ENCODE measurements at regions not wholly inside any gene's neighbourhood (a gene's known extent, or its start where the extent isn't known, plus 50 kb on each side); places are given as distances from the start of the nearest gene placed in this dataset.
"Not testable (repeated sequence)": the region's sequence is repeated elsewhere in the genome, so short reads cannot be mapped to it uniquely, and the experiment has no call there.

DNA sequence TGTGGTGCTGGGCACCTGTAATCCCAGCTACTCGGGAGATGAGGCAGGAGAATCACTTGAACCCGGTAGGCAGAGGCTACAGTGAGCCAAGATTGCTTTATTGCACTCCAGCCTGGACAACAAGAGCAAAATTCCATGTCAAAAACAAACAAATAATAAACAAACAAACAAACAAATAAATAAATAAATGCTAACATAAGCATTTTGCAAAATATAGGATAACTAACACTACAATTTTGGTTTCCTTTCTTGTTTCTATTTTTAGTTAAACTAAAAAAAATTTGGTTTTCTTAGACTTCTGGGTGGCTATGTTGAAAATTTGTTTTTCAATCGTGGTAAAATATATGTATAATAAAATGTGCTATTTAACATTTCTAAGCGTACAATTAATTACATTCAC, 115.0 kb upstream of the ZNF516 start:
- CTCF ChIA-PET: no interaction called here
- Mint-ChIP-seq H3K4me3 (no peak overlapping the region), H3K27ac (no peak overlapping the region), H3K27me3 (peaks cover 4% of the 10 kb centered on the region), H3K9me3 (peaks cover 2% of the 10 kb centered on the region), H3K36me3 (no peaks in the 10 kb centered on the region), H3K4me1 (no peaks in the 10 kb centered on the region)
- no peak for DNase-seq

DNA sequence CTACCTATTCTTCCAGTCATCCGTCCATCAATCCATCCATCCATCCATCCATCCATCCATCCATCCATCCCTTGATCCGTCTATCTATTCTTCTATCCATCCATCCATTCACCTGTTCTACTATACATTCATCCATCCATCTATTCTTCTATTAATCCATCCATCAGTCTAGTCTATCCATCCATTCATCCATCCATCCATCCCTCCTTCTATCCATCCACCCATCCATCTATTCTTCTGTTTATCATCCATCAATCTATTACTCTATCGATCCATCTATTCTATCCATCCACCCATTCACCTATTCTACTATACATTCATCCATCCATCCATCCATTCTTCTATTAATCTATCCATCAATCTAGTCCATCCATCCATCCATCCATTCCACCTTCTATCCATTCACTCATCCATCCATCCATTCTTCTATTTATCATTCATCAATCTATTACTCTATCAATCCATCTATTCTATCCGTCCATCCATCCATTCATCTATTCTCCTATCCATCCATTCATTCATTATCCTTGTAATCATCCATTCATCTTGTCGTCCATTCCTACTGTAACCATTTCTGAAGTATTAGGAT, 110.4 kb upstream of the ZNF516 start:
- CTCF ChIA-PET: no interaction called here
- no peaks in the 10 kb centered on the region for H3K36me3 Mint-ChIP-seq

DNA sequence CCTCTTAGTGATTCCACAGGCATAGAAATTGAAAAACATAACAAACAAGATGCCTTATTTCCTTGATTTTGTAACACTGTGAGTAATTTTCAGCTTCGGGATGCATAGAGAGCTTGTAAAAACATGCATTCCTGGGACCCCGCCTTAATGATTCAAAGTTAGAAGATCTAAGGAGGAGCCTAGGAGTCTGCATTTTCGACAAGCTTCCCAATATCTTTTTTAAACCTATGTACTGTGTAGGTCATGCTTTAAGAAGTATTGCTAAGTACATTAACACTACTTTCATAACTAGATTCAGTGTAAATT, 109.8 kb upstream of the ZNF516 start:
- no peak overlapping the region for H3K27ac Mint-ChIP-seq
- CTCF ChIA-PET: no interaction called here
- H3K4me3 Mint-ChIP-seq: no peak overlapping the region
- no peaks in the 10 kb centered on the region for H3K9me3 Mint-ChIP-seq
- no peaks in the 10 kb centered on the region for H3K36me3 Mint-ChIP-seq
- H3K4me1 Mint-ChIP-seq: no peaks in the 10 kb centered on the region
- no peak for DNase-seq
- H3K27me3 Mint-ChIP-seq: no peaks in the 10 kb centered on the region

More for the DNA sequence above, 110.4 kb upstream of the ZNF516 start:
- DNase-seq: no peak
- Mint-ChIP-seq H3K27me3 (no peaks in the 10 kb centered on the region), H3K27ac (no peak overlapping the region), H3K4me3 (no peak overlapping the region), H3K9me3 (no peaks in the 10 kb centered on the region), H3K4me1 (no peaks in the 10 kb centered on the region)

DNA sequence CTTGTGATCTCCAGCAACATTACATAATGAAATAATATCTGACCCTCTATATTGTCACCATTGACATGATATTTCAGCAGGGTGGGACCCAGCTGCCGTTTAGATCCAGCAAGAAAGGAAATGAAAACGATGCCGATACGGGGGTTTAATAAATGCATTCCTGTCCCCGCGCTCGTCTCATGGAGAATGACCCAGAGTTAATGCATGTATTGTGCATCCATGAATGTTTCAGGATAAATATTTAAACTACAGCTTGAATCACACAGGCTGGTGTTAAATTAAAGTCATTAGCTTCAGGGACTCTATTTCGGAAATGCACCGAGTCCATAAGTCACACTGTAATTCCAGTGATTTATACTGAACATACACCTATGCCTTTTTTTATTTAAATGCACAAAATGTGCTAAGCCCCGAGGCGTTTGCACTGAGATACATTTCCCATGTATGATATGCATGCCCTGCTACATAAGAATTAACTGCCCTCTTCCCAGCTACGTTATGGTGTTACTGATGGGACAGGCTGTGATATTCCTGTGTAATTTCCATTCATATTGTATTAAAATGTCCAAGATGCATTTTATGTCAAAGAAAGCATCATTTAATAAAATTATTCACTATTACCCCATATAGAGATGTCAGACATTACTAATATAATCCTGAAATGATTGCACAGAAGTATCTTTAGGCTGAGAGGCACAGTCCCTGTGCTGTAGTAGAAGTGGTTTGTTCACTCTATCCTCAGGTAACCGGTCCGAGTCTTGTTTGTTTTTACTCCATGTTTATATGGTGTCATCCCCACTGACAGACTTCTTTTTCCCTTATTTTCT, 109.3 kb upstream of the ZNF516 start:
- Mint-ChIP-seq H3K36me3 (no peaks in the 10 kb centered on the region), H3K4me3 (no peak overlapping the region), H3K9me3 (no peaks in the 10 kb centered on the region), H3K4me1 (no peaks in the 10 kb centered on the region), H3K27me3 (no peaks in the 10 kb centered on the region), H3K27ac (no peak overlapping the region)
- DNase-seq: no peak
- CTCF ChIA-PET: no interaction called here

DNA sequence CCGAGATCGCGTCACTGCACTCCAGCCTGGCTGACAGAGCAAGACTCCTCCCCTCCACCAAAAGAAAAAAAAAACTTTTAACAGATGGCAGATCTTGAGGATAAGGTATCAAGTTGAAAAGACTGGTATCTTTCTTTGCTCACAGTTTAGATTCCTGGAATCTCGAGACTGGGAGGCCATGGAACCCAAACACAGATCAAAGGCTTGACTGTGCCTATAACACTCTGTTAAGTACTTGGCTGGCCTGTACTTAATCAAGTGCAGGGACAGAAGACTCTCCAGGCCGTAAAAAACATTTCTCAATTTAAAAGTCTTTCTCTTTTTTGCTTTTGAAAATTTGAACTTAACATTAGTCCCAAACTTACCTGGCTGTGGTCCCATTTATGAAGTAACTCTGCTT, 107.1 kb upstream of the ZNF516 start:
- Mint-ChIP-seq H3K4me3 (no peak overlapping the region), H3K9me3 (no peaks in the 10 kb centered on the region), H3K27ac (no peak overlapping the region), H3K36me3 (no peaks in the 10 kb centered on the region), H3K27me3 (peaks cover 6% of the 10 kb centered on the region), H3K4me1 (peaks cover 4% of the 10 kb centered on the region)
- CTCF ChIA-PET: no interaction called here
- no peak for DNase-seq

DNA sequence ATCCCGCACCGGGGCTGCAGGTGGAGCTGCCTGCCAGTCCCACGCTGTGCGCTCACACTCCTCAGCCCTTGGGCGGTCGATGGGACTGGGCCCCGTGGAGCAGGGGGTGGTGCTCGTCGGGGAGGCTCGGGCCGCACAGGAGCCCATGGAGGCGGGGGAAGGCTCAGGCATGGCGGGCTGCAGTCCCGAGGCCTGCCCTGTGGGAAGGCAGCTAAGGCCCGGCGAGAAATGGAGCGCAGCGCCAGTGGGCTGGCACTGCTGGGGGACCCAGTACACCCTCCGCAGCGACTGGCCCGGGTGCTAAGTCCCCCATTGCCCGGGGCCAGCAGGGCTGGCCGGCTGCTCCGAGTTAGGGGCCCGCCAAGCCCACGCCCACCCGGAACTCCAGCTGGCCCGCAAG, 105.0 kb upstream of the ZNF516 start:
- H3K27ac Mint-ChIP-seq, H3K36me3 Mint-ChIP-seq, H3K27me3 Mint-ChIP-seq, H3K9me3 Mint-ChIP-seq, H3K4me1 Mint-ChIP-seq, DNase-seq, H3K4me3 Mint-ChIP-seq, CTCF ChIA-PET: not testable (repeated sequence)

DNA sequence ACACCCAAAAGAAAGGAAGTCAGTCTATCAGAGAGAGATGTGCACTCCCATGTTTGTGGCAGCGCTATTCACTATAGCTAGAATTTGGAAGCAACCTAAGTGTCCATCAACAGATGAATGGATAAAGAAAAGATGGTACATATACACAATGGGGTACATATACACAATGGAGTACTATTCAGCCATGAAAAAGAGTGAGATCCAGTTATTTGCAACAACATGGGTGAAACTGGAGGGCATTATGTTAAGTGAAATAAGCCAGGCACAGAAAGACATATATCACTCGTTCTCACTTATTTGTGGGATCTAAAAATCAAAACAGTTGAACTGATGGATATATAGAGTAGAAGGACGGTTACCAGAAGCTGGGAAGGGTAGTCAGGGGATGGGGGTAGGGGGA, 99.9 kb upstream of the ZNF516 start:
- H3K27me3 Mint-ChIP-seq: peaks cover 30% of the 10 kb centered on the region
- H3K4me3 Mint-ChIP-seq: no peak overlapping the region
- CTCF ChIA-PET: no interaction called here
- peaks cover 4% of the 10 kb centered on the region for H3K4me1 Mint-ChIP-seq
- H3K9me3 Mint-ChIP-seq: no peaks in the 10 kb centered on the region
- no peak overlapping the region for H3K27ac Mint-ChIP-seq
- no peak for DNase-seq
- H3K36me3 Mint-ChIP-seq: no peaks in the 10 kb centered on the region

DNA sequence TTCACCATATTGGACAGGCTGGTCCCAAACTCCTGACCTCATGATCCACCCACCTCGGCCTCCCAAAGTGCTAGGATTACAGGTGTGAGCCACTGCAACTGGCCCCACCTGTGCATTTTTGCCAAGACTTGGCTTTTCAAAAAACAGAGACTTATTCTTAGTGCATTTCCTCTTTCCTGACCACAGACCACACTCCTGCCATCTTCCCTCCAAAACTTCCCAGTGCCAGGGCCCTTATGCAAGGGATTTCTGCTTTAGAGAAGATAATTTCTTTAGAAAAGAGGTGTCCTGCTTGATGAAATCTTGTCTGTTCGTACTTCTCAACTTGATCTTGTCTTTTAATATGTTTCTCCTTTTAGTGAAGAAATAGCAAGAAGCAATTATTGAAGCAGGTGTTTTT, 98.8 kb upstream of the ZNF516 start:
- no peak for DNase-seq
- Mint-ChIP-seq H3K27ac (no peak overlapping the region), H3K27me3 (peaks cover 30% of the 10 kb centered on the region), H3K9me3 (no peaks in the 10 kb centered on the region), H3K36me3 (no peaks in the 10 kb centered on the region), H3K4me1 (peaks cover 2% of the 10 kb centered on the region), H3K4me3 (no peak overlapping the region)
- CTCF ChIA-PET: no interaction called here

DNA sequence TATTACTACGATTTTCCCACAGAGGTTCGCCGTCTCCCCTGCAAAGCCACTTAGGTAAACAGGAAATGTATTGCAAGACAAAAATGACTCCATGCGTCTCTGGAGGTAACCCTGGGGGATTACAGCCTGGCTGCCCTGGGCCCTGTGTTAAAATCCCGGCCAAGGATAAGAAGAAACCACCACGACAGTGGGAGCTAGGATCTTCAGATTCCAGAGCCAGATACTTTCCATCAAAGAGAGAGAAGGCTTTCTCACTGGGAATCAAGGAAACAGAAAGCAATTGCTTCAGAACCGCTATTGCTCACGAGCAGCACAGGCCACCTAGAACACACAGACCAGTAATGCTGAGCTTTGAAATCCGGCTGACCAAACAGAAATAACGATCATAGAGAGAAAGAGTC, 97.9 kb upstream of the ZNF516 start:
- Mint-ChIP-seq H3K4me1 (peaks cover 4% of the 10 kb centered on the region), H3K27ac (no peak overlapping the region), H3K4me3 (no peak overlapping the region), H3K9me3 (no peaks in the 10 kb centered on the region), H3K36me3 (no peaks in the 10 kb centered on the region), H3K27me3 (peaks cover 34% of the 10 kb centered on the region)
- DNase-seq: no peak
- CTCF ChIA-PET: no interaction called here

DNA sequence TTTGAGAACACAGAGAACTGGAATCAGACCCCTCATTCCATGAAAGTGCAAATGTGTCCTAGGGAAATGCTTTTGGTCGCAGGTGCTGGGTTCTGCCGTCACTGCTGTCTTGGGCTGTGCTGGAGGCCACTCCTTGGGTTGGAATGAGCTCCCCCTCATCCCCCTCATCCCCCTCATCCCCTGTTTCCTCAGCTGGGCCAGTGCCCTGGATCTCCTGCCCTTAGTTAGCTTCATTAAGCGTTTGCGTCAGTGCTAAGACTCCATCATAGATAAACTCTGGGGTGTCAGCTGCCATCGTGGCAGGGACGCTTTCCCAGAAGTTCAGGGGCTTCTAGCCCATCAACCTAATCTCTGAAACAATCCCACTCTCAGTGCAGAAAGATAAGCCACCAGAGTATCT, 97.1 kb upstream of the ZNF516 start:
- Mint-ChIP-seq H3K4me1 (peaks cover 4% of the 10 kb centered on the region), H3K27me3 (peaks cover 37% of the 10 kb centered on the region), H3K9me3 (no peaks in the 10 kb centered on the region), H3K36me3 (no peaks in the 10 kb centered on the region), H3K4me3 (no peak overlapping the region), H3K27ac (no peak overlapping the region)
- no peak for DNase-seq
- CTCF ChIA-PET: no interaction called here

DNA sequence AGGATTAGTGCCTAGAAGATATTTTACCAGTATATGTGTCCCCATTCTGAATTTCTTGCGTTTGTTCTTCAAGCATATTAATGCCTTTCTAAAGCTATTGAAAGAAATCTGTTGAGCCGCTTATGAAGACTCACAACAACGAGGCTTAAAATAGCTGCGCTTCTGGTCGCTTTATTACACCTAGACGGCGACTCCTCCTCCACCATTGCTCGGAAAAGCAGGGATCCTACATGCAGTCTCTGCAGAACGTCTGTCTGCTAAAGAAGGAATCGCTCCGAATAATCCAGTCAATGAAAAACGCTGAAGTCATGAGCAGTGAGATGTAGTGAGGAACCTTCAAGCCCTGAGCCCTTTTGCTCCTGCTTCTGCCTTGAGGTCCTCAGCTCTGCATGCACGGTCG, 94.8 kb upstream of the ZNF516 start:
- Mint-ChIP-seq H3K36me3 (no peaks in the 10 kb centered on the region), H3K9me3 (no peaks in the 10 kb centered on the region), H3K4me3 (no peak overlapping the region), H3K27me3 (peaks cover 49% of the 10 kb centered on the region), H3K4me1 (peaks cover 4% of the 10 kb centered on the region), H3K27ac (no peak overlapping the region)
- DNase-seq: no peak
- CTCF ChIA-PET: no interaction called here

DNA sequence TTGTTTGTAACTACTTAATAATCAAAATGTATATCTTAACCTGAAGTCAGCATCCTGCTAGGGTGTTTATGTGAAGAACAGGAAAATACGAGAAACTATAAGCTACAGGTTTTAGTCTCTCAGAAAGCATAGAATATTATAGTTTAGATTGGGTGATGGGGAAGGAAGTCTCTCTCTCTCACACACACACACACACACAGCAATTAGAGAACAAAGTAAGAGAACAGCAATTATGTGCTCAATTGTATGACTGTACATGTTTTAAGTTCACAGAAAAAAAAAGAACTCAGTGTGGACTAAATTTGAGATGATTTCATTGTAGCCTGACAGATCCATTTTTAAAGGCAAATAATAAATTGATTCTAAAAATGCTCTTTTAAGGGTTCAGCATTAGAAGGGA, 94.3 kb upstream of the ZNF516 start:
- Mint-ChIP-seq H3K27me3 (peaks cover 49% of the 10 kb centered on the region), H3K4me3 (no peak overlapping the region), H3K9me3 (no peaks in the 10 kb centered on the region), H3K27ac (no peak overlapping the region), H3K36me3 (no peaks in the 10 kb centered on the region), H3K4me1 (peaks cover 4% of the 10 kb centered on the region)
- no peak for DNase-seq
- CTCF ChIA-PET: no interaction called here

DNA sequence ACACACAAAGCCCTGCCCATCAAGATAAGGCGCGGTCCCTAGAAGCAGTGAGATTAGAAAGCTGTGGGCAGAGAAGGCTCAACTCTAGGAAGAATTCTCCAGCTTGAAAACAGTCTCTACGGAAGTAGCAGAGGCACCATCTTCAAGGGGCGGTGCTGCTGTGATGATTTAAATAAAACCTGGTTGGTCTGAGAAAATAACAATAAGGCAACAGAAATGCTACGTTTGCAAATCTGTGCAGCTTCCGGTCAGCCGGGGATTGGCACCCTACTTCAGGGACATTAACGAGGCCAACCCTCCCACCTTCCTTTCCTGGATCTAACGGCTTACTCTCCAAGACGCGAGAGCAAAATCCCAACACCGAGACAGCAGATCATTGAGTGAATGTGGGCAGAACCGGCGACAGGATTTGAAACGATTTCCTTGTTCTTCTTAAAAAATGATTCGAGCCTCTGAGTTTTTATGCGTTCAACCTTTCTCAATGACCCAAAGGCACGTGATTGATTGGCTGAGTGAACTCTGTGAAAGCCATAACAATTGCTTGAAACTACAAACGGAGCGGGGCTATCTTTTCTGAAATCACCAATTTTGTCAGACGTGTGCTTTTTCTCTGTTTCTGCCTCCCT, 93.7 kb upstream of the ZNF516 start:
- peaks cover 46% of the 10 kb centered on the region for H3K27me3 Mint-ChIP-seq
- DNase-seq: no peak
- H3K27ac Mint-ChIP-seq: no peak overlapping the region
- no peaks in the 10 kb centered on the region for H3K36me3 Mint-ChIP-seq
- peaks cover 4% of the 10 kb centered on the region for H3K4me1 Mint-ChIP-seq
- CTCF ChIA-PET: no interaction called here
- no peak overlapping the region for H3K4me3 Mint-ChIP-seq
- H3K9me3 Mint-ChIP-seq: no peaks in the 10 kb centered on the region

DNA sequence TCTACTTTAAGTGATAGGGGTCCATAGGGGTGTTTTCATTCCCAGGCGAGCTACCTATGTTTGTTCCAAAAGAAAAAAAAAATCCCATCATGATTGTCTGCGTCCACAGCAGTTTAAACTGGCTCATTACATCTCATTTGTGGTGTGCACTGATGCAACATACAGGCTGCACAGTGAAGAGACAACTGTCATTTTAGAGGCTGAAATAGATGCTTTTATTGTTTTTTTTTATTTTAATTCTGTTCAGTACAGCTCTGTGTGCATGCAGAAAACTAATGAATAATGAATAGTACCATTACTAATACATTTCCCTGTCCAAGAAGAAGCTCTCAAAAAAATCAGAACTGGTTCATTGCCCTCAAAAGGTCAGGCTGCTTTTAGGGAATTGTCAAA, 92.8 kb upstream of the ZNF516 start:
- CTCF ChIA-PET: no interaction called here
- Mint-ChIP-seq H3K4me1 (peaks cover 4% of the 10 kb centered on the region), H3K27me3 (peaks cover 43% of the 10 kb centered on the region), H3K9me3 (no peaks in the 10 kb centered on the region), H3K36me3 (no peaks in the 10 kb centered on the region), H3K4me3 (no peak overlapping the region), H3K27ac (no peak overlapping the region)
- no peak for DNase-seq

DNA sequence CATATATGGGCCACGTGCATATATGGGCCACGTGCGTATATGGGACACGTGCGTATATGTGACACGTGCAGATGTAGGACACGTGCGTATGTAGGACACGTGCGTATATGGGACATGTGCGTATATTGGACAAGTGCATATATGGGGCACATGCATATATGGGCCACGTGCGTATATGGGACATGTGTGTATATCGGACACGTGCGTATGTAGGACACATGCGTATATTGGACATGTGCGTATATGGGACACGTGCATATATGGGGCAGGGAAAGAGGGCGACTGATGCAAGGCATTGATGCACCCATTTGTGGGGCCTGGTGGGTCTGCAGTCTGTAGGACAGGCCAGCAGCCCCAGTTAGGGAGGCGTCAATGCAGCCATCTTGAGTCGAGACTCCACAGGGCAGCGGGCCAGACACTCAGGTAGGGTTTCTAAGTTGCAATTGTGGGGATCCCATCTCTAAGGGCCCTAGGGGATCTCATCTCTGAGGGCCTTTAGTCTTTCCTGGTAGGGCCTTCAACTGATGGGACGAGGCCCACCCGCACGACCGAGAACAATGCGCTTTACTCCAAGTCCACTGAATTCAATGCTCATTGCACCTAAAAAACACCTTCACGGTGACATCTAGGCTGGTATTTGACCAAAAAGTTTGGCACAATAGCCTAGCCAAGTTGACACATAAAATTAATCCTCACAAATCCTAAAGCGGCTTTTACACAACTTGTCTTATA, 92.3 kb upstream of the ZNF516 start:
- H3K9me3 Mint-ChIP-seq: no peaks in the 10 kb centered on the region
- H3K4me1 Mint-ChIP-seq: peaks cover 4% of the 10 kb centered on the region
- H3K36me3 Mint-ChIP-seq: no peaks in the 10 kb centered on the region
- H3K4me3 Mint-ChIP-seq: no peak overlapping the region
- DNase-seq: no peak
- H3K27me3 Mint-ChIP-seq: peaks cover 41% of the 10 kb centered on the region
- no peak overlapping the region for H3K27ac Mint-ChIP-seq
- CTCF ChIA-PET: no interaction called here
